Esophagus muscularis mucosa (tissue), 4 donors: ENCODE measurements at regions not wholly inside any gene's neighbourhood (a gene's known extent, or its start where the extent isn't known, plus 50 kb on each side); places are given as distances from the start of the nearest gene placed in this dataset.

Experiments
- EP300 ChIP-seq: sonication (generic); formaldehyde crosslinking; IDR thresholded peaks from one replicate; pipeline ENCODE4 v1.6.1; 2017; ENCODE audit warnings: antibody characterized with exemption
- POLR2A ChIP-seq: fragments of 450-650 bp; IDR thresholded peaks from one replicate; pipeline ENCODE4 v1.6.1; 2017; ENCODE audit warnings: antibody characterized with exemption, moderate library complexity, mild to moderate bottlenecking, low read depth
- TF ChIP-seq, protein P1 (sequence below), 3 experiments: fragments of 200-600 bp in 2 of 3; fragments of 450-650 bp in 1 of 3; sonication (generic) in 2 of 3; IDR thresholded peaks; one replicate each; pipeline ENCODE4 v1.5.1; 2017 to 2019; ENCODE audit warnings: antibody characterized with exemption in 3 of 3, mild to moderate bottlenecking in 2 of 3, moderate library complexity in 1 of 3

DNA sequence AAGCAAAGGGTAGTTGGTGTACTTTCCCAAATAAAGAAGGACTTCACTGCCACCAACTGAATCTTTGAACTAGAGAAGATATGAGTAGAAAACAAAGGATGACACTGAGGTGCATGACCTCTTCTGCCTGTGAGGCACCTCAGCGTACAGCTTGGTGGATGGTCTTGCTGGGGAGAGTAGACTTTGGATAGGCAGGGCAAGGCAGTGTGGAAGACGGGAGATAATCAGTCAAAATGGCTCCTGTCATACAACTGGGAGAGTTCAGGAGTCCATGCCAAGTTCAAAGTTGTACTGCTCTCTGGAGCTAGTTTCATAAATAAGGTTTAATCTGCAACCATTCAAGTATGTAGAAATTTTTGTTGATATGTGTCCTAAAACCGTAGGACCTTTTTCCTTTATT lies 143.4 kb downstream of the BARHL2 start:
- TF ChIP-seq, protein P1, sequence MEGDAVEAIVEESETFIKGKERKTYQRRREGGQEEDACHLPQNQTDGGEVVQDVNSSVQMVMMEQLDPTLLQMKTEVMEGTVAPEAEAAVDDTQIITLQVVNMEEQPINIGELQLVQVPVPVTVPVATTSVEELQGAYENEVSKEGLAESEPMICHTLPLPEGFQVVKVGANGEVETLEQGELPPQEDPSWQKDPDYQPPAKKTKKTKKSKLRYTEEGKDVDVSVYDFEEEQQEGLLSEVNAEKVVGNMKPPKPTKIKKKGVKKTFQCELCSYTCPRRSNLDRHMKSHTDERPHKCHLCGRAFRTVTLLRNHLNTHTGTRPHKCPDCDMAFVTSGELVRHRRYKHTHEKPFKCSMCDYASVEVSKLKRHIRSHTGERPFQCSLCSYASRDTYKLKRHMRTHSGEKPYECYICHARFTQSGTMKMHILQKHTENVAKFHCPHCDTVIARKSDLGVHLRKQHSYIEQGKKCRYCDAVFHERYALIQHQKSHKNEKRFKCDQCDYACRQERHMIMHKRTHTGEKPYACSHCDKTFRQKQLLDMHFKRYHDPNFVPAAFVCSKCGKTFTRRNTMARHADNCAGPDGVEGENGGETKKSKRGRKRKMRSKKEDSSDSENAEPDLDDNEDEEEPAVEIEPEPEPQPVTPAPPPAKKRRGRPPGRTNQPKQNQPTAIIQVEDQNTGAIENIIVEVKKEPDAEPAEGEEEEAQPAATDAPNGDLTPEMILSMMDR (IDR thresholded peaks at IDR 0.05), result no peak
- TF ChIP-seq POLR2A, result no peak
- TF ChIP-seq EP300, result no peak
